Germinal center (tissue), 1 donor: ENCODE measurements at regions not wholly inside any gene's neighbourhood (a gene's known extent, or its start where the extent isn't known, plus 50 kb on each side); places are given as distances from the start of the nearest gene placed in this dataset.
"Not testable (repeated sequence)": the region's sequence is repeated elsewhere in the genome, so short reads cannot be mapped to it uniquely, and the experiment has no call there.

Source experiments
- DNase-seq: peaks from one replicate; pipeline ENCODE4 v3.0.0; 2012; ENCODE audit warnings: mixed read lengths, low spot score

DNA sequence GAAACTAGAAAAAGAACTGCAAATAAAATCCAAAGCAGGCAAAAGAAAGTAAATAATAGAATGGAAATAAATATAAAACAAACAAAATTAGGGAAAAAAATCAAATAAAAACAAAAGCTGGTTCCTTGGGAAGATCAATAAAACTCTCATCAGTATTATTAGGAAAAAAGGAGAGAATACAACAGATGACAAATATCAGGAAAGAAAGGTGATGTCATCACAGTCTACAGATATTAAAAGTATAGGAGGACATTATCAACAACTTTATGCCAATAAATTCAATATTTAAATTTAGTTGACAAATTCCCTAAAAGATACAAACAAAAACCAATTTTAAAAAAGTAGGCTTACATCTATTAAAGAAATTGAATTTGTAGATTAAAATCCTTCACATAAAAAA lies 107.4 kb upstream of the FOXN3 start:
- DNase-seq, result no peak

DNA sequence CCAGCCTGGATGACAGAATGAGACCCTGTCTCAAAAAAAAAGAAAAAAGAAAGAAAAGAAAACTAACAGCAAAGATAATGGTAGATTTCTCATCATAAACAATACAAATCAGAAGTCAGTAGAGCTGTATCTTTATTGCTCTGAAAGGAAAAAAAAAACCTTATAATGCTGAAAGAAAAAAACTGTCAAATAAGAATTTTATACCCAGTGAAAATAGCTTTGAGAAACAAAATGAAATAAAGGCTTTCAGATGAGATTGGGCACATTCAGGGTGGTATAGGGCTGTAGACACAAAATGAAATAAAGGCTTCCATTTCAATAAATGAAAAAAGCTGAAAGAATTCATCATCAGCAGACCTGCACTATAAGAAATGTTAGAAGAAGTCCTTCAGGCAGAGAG lies 105.0 kb upstream of the FOXN3 start:
- no peak for DNase-seq

DNA sequence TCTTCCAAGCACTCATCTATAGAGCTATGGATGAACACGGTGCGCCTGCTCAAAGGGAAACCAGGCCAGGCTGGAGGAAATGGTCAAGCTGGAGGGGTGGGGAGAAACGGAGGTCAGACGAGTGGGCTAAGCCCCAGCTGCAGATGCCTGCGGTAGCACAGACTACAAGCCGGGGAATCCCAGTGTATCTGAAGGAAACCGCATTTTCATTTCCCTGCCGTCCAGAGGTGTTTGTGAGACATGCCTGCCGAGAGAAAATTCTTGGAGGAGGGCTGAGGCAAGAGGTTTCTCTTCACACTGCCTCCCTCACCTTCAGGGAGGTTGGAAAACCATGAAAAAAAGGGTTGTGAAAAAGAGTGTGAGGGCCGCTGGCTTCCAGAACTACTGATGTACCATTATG lies 102.0 kb upstream of the FOXN3 start:
- no peak for DNase-seq

DNA sequence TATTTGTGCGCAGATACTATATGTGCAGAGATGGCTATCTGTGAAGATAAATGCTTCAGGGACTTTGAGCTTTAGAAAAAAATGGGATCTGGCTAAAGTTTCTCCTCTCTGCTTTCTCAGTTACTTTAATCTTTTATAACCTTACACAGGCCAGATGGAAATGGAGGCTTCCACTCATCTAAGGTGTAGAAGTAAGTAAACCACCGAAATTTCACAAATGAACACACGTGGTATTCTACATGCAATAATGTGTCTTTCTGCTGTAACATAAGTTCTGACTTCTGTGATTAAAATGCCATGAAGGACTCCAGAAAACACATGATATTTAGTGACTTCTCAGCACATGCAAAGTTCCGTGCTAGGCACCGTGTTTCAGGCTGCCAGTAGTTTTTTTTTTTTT lies 99.1 kb upstream of the FOXN3 start:
- no peak for DNase-seq

DNA sequence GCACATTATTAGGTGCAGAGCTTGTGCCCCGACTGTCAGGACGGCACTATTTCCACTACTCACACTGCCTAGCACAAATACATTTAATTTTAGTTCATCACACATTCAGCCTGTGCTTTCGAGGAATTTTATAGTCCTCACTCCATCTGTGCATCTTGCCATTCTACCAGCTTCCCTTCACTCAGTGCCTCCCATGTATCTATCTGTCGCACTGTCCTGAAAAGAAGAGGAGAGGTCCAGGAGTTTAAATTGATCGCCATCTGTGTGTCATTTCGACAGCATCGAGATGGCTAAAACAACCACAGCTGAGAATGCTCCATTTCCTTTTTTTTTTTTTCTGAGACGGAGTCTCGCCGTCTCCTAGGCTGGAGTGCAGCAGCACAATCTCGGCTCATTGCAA lies 97.6 kb upstream of the FOXN3 start:
- no peak for DNase-seq

DNA sequence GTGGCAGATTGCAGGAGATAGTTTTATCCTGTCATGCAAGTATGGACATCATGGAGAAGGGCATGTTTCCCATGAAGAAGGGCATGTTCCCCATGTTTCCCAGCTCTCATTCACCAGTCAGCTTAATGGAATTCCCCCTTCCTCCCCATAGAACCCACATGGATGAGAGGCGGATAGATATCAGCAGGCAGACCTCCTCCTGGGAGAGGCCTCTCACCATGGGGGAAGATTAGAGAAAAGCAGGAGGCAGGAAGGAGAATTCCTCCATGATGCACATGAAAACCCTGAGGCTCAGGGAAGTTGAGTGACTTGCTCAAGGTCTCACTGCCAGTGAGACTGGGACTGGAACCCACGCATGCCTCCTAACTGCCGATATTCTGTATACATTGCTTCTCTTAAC lies 92.9 kb upstream of the FOXN3 start:
- DNase-seq, result no peak

DNA sequence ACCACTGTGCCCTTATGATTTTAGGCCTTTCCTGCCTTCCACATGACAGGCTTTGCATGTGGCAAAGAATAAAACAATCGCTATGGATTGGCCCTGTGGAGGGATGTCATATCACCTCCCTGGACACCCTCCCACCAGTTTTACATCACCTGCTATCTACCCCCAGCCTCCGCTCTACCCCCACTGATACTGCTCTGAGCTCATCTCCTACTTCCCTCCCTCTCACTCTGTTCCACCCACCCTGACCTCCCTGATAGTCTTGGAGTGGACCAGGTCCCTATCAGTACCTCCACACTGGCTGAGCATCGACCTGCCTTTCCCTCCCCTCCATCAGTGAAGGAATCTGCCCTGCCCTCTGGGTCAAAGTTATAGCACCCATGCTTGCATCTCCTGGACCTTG lies 91.8 kb upstream of the FOXN3 start:
- no peak for DNase-seq

DNA sequence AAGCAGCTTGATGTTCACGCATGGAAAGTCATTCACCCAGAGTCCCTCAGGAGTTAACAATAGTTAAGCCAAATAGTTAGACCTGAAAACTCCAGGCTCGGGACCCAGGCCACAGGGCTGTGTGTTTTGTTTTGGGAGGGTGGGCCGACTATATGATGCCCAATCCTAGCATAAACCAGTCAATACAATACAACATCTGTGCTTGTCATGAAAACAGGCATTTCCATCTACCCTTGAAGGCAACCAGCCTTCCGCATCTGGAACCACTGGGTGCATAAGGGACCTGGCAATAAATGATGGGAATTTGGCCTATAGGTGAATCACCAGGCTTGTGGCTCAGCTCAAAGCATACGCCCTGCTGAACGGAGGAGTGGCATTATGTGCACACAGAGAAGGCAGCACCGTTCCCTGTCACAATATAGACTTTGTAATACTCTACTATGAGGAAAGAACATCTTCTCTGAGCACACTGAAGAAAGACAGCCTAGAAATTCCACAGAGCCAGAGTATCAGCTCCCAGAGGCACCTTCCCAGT lies 91.0 kb upstream of the FOXN3 start:
- DNase-seq, result no peak

DNA sequence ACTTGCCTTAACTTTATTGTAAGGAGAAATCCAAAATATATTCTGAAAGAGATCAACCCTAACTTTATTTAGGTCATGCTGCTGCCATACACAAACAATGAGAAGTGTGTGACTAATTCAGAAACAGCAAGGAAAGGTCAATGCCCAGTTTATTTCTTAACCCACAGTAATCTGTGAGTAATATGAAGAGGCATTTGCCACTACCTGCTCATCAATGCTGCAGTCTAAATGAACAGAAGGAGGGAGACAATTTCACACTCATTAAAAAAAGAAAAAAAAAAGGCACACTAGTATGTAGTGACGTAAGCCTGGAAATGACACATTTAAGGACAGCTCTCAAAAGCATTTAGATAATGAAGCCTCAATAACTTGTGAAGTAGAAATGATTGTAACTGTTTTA lies 90.5 kb upstream of the FOXN3 start:
- no peak for DNase-seq

DNA sequence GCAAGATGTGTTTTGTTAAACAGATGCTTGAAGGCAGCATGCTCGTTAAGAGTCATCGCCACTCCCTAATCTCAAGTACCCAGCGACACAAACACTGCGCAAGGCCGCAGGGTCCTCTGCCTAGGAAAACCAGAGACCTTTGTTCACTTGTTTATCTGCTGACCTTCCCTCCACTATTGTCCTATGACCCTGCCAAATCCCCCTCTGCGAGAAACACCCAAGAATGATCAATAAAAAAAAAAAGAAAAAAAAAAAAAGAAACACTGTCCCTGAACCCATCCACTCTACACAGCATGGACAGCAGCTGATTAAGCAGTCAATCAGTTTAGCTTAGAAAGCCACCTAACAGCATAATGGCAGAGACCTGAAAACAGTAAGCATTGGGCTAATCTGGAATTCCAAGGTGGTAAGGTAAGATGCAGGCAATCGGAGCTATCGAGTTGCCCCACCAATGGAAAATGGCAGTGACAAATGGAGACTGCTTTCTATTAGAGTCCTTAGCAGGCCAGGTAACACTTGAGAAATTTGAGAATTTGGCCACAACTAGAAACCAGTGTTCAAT lies 89.9 kb upstream of the FOXN3 start:
- not testable (repeated sequence) for DNase-seq

DNA sequence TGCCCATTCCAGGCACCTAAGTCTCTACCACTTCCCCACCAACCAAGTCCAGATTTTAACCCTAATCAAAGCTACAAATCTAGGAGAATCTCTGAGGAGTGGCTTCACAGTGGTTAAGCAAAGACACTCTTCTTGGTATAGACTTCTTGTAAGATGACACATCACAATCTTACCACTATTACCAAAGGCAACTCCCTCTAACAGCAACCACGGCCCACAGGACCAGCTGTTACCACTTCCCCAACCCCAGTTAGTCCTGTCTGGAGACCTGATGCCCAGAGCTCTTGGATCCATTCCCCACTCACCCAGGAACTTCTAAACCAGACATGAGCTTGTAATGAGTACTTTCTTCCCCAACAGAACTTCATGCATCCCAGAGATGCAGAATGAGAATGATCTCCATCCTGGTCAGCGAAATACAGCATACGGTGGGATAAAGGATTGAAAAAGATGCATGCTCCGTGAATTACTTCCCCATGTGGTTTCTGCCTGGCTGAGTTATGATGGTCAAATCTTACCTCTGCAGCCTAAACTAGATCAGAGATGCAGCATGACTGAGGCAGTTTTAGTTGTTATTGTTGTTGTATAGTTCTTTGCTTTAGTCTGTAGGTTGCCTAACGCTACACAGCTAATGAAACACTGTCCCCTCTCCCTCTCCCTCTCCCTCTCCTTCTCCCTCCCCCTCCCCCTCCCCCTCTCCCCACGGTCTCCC lies 87.7 kb upstream of the FOXN3 start:
- no peak for DNase-seq

DNA sequence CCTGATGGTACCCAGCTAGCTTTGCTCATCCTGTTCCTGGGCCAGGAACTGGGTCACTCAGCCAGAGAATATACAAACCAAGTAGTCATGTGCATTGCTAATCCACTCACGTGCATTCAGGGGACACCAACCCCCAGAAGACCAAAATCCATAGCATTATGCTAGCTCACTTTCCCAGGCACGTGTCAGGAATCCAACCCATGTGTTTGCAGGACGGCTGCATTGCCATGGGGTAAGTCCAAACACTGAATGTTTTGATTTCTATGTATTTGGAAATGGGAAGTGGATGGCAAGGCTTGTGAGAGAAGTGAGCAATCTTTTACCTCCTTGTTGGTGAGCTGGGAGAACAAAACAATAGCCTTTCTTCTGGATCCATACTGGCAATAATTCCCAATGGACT lies 87.1 kb upstream of the FOXN3 start:
- DNase-seq, result no peak

DNA sequence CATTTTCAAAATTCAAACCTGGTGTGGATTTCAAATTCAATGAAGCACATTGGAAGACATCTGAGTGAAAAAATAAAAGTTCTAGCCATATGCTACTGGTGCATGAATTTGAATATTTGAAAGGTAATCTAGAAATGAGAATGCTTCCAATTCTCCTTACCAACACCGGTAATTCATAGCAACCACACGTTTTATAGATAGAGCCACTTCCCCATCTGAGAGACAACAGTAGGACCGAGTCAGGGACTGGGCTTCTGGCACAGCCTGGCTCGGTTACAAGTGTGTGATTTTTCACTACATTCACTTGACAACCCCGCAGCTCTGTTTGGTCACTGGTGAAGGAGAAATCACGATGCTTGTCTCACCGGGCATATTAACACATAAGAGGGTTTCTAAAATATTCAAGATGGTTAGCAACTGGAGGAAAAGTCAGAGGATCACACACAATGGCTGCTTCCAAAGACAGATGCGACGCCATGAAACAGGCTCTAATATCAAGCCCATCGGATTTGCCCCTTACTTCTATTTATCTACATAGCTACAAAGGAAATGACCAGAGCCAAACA lies 86.5 kb upstream of the FOXN3 start:
- peak; percentile 52 for DNase-seq

DNA sequence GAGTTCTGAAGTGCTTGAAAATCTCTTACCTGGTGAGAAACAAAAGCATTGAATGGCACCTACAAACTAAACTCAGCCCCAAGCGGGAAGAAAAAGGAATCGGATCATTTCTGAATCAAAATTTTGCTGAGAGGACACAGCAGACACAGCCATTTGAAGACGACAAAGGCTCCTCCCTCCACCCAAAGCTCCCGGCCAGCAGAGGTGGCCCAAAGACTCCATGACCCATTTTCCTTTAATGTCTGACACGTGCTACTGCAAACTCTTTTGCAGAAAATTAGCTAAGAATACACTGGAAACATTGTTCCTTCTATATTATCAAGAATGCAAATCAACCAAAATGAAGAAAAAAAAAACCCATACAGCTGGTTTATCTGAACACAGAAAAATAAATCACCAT lies 85.9 kb upstream of the FOXN3 start:
- no peak for DNase-seq

DNA sequence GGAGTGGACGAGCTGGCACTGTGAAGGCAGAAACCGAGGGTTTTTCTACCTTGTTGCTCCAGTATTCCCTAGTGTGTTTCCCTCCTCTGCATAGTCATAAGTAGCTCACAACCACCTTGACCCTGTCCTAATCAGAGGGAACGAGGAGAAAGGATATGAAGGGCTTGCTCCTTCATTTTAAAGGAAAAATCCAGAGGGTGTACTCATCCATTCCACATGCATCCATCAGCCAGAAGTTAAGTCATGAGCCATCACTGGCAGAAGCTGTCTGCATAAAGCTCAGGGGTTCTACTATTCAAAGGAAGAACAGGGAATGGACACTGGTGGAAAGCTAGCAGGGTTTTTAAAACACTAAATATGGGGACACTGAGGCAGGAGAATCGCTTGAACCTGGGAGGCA lies 84.3 kb upstream of the FOXN3 start:
- DNase-seq, result no peak

DNA sequence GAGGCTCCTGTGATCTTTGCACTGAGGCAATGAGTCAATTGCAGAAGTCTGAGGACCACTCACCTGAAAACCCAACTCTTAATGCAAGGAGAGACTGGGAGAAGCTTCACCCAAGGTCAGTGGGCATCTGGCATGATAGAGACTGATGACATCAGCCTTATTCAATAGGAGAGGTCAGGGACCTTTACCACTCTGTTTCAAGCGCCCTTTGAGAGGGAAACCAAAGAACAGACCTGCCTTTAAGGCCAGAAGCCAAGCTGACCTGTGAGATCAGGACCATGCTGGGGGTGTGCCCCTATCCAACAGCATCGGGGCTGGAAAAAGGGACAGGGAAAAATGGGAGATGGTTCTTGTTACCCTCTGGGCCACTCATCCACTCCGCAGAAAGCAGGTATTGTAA lies 83.3 kb upstream of the FOXN3 start:
- no peak for DNase-seq

DNA sequence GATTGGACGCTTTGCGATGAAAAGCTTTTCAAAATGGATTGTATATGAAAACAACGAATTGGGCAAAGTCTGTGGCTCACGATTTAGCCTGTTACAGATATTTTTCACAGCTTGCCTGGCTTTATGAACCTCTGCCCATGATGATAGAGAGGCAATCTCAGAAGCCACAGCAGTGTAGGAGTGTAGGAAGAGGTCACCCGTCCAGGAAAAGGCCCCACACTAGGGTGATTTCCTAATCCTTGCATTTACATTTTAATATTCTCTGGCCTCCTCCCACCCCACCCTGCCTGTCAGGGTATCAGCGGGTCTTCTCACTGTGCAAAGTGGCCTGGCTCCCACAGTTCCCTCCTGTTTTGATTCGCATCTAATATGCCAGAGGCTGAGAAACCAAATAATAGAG lies 81.8 kb upstream of the FOXN3 start:
- DNase-seq, result no peak

DNA sequence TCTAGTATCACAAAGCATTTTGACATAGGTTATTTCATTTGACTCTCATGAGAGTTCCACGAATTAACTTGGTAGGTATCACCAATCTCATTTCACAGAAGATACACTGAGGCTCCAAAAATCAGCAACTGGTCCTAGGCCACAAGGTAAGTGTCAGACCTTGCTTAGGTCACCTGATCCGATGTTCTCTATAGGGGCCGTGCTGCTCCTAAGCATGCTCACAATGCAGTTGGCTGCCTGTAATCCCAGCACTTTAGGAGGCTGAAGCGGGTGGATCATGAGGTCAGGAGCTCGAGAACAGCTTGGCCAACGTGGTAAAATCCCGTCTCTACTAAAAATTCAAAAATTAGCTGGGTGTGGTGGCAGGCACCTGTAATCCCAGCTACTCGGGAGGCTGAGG lies 78.7 kb upstream of the FOXN3 start:
- DNase-seq, result no peak

DNA sequence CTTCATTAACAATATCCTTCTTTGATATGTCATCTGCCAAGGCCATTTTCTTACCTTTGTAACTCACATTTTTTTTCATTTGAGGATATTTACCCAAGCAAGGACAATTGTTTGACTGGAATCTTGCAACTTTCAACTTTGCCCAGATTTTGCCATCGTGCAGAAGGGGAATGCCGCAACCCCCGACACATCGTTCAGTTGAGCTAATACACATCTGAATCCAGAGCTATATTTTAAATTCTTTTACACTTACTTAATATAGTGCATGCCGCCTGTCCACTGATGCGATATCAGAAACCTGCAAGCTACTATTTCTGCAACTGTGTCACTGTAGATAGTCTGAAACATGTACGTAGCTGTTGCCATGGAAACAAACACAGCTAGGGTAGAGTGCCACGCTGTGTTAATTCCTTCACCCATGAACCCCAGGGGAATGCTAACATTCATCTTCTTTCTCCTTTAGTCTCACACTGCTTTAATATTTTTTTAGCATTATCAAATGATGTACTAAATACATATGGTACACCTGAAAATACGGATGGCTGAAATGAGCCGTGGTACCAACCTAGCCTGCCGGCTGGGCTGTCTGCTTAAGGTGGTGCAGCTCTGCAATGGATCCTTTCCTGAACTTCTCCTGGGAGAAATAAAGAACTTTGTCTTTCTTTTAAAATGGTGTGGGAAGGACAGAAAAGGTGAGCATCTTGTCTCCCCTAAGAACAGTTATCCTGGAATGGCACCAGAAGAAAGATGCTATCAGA lies 77.0 kb upstream of the FOXN3 start:
- DNase-seq, result peak; percentile 90

DNA sequence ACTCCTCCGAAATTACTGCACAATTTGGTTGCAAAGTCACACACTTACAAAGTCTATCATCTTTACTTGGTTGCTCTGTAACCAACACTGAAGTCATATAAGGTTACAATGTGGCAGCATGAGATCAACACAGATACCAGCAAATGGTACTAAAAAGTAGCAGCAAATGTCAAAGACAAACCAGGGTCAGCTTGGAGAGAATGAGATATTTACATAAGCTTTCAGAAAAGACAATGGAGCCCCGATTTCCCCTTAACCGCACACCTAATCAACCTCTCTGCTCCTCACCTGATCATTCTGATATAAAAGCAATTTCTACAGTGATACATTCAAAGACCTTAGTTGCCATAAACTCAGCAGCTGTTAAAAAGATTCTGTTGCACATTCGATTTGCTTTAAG lies 76.4 kb upstream of the FOXN3 start:
- no peak for DNase-seq

DNA sequence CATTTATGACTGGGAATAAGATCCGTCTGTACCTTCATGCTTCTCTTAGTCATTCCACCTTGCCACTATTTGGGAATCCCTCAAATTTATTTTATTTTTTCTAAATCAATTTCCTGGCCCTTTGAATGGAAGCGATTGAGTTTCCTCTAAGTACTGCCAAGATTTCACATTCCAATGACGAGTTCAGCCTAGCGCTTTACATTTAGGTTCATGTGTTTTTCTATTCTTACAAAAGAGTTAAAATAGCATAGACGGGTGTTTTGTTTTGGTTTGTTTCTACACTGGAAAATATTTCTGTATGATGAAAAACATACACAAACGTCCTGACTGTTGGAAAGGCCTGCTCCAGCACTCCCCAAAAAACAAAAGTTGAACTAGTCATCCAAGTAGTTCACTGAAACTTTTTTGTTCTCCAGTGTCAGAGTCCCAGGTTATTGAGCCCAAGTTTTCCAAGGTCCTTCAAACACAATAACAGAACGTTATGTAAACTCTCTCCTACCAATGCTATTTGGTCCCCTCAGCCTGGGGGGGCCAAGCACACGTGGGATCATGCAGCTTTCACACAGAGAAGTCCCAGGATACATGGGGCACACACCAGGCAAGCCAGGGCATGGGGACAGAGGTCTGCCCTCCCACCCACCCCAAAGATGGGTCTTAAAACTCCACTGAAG lies 74.8 kb upstream of the FOXN3 start:
- no peak for DNase-seq

DNA sequence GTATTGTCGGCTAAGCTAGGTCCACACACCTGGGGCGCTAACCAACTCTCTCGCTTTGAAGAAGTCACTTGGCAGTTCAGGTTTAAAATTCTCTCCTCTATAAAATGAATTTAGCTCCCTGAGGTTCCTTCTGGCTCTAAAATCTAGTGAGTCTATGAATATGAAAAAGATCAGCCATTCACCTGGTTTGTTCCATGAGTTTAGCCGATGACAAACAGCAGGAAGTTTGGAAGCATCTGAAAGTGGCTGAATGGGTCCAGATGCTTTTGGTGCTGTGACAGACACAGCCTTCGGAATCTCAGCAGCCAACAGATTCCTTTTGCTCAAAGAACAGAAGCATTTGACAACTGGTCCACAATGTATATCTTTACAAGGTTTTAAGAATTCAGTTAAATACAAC lies 73.4 kb upstream of the FOXN3 start:
- DNase-seq, result no peak
